Naive thymus-derived CD4-positive, alpha-beta T cell (primary cell): ENCODE measurements at regions not wholly inside any gene's neighbourhood (a gene's known extent, or its start where the extent isn't known, plus 50 kb on each side); places are given as distances from the start of the nearest gene placed in this dataset.

ENCODE experiments used
- ATAC-seq: fragments of 150-1000 bp; cut with Tn5 transposase; 2 replicates; pipeline ENCODE4 v1.10.0; 2021; ENCODE audit warnings: mild to moderate bottlenecking, moderate library complexity
- CTCF ChIA-PET: fragments of 350-600 bp; sonication (Branson Sonifier 250); formaldehyde crosslinking; loops from one replicate; lab custom pipeline; 2021; ENCODE audit warnings: antibody characterized with exemption; lab: Charles Lee
- POLR2A ChIA-PET: fragments of 350-600 bp; sonication (Branson Sonifier 250); formaldehyde crosslinking; loops from one replicate; lab custom pipeline; 2021; ENCODE audit warnings: antibody characterized with exemption, inconsistent platforms; lab: Charles Lee
- DNase-seq, 9 donors: peaks; one replicate each; pipeline versions ENCODE4 v3.0.0 to v3.0.0-alpha.2; 2020 to 2022; ENCODE audit warnings: mixed read lengths in 1 of 9
- H3K27ac ChIP-seq: one replicate; pipeline ENCODE4 v1.7.0; 2013; ENCODE audit warnings: mild to moderate bottlenecking, low read depth, low read length, moderate library complexity
- H3K27me3 ChIP-seq, 2 donors: one replicate each; pipeline ENCODE4 v1.7.0; 2013; ENCODE audit warnings: low read length in 2 of 2, mild to moderate bottlenecking in 2 of 2, moderate library complexity in 2 of 2; ENCODE audit not compliant: control insufficient read depth in 2 of 2, insufficient read depth in 2 of 2
- H3K36me3 ChIP-seq, 3 experiments: 1 replicate in 2 of 3; 2 replicates in 1 of 3; pipeline ENCODE4 v1.7.0; 2013; ENCODE audit warnings: low read length in 3 of 3, mild to moderate bottlenecking in 3 of 3, moderate library complexity in 1 of 3; ENCODE audit not compliant: insufficient read depth in 3 of 3, control insufficient read depth in 2 of 3
- H3K4me1 ChIP-seq, 2 donors: one replicate each; pipeline ENCODE4 v1.7.0; 2013; ENCODE audit warnings: low read length in 2 of 2, mild to moderate bottlenecking in 2 of 2, moderate library complexity in 1 of 2; ENCODE audit not compliant: control insufficient read depth in 2 of 2, insufficient read depth in 2 of 2
- H3K4me3 ChIP-seq: 2 replicates; pipeline ENCODE4 v1.7.0; 2013; ENCODE audit warnings: mild to moderate bottlenecking, low read length
- H3K9me3 ChIP-seq, 3 experiments: 1 replicate in 2 of 3; 2 replicates in 1 of 3; pipeline ENCODE4 v1.7.0; 2013; ENCODE audit warnings: low read length in 3 of 3; ENCODE audit not compliant: control insufficient read depth in 2 of 3
- H3K27ac Mint-ChIP-seq, 9 donors: one replicate each; pipeline ENCODE4 v1.8.0; 2020 to 2022; ENCODE audit warnings: mixed read lengths in 9 of 9, mild to moderate bottlenecking in 8 of 9, moderate library complexity in 5 of 9, inconsistent platforms in 2 of 9
- H3K27me3 Mint-ChIP-seq, 5 donors: one replicate each; pipeline ENCODE4 v1.8.0; 2021 to 2022; ENCODE audit warnings: mixed read lengths in 5 of 5, mild to moderate bottlenecking in 1 of 5
- H3K36me3 Mint-ChIP-seq, 5 donors: one replicate each; pipeline ENCODE4 v1.8.0; 2020 to 2022; ENCODE audit warnings: mixed read lengths in 5 of 5, mild to moderate bottlenecking in 3 of 5, inconsistent platforms in 1 of 5
- H3K4me1 Mint-ChIP-seq, 7 donors: one replicate each; pipeline ENCODE4 v1.8.0; 2020 to 2022; ENCODE audit warnings: mixed read lengths in 7 of 7, mild to moderate bottlenecking in 3 of 7, inconsistent platforms in 1 of 7
- H3K4me3 Mint-ChIP-seq, 10 donors: one replicate each; pipeline ENCODE4 v1.8.0; 2020 to 2022; ENCODE audit warnings: mild to moderate bottlenecking in 10 of 10, mixed read lengths in 10 of 10, moderate library complexity in 6 of 10, inconsistent platforms in 2 of 10
- H3K9me3 Mint-ChIP-seq, 11 donors: one replicate each; pipeline ENCODE4 v1.8.0; 2020 to 2022; ENCODE audit warnings: mixed read lengths in 11 of 11, mild to moderate bottlenecking in 4 of 11, inconsistent platforms in 1 of 11, moderate library complexity in 1 of 11
- intact Hi-C, 2 donors: fragments of 100-400 bp; cut with micrococcal nuclease; formaldehyde crosslinking; loops; one replicate each; pipeline ENCODE4 v1.15.1; 2023

- Mint-ChIP-seq H3K4me1 (no peaks in the 10 kb centered on the region), H3K4me3 (no peak overlapping the region), H3K9me3 (peaks cover 0 to 10% (median 0%) of the 10 kb centered on the region in 11 donors), H3K27ac (no peak overlapping the region), H3K27me3 (no peaks in the 10 kb centered on the region), H3K36me3 (no peaks in the 10 kb centered on the region)
- ATAC-seq (no peak), DNase-seq (no peak)
- no peaks in the 10 kb centered on the region for H3K36me3 ChIP-seq
- intact Hi-C loops = no loop called here
- no peak overlapping the region for H3K4me3 ChIP-seq
- no peaks in the 10 kb centered on the region for H3K4me1 ChIP-seq
- no peaks in the 10 kb centered on the region for H3K27me3 ChIP-seq
- no peak overlapping the region for H3K27ac ChIP-seq
- CTCF ChIA-PET = no interaction called here
- POLR2A ChIA-PET = no interaction called here
- no peaks in the 10 kb centered on the region for H3K9me3 ChIP-seq
Measured at GRCh38 chr16:59319871-59320270, 585.8 kb upstream of the GOT2 start.

GRCh38 chr16:59305850-59306249, 571.7 kb upstream of the GOT2 start:
- intact Hi-C loops = loop anchor here in 1 of 2 donors (5.0 kb wide), 1 partner anchor 114 kb away; no protein-coding TSS in a partner anchor
- H3K36me3 ChIP-seq = no peaks in the 10 kb centered on the region
- no peaks in the 10 kb centered on the region for H3K27me3 ChIP-seq
- no peaks in the 10 kb centered on the region for H3K9me3 ChIP-seq
- Mint-ChIP-seq H3K27ac (no peak overlapping the region), H3K9me3 (peaks cover 0 to 11% (median 0%) of the 10 kb centered on the region in 11 donors), H3K27me3 (no peaks in the 10 kb centered on the region), H3K4me3 (no peak overlapping the region), H3K4me1 (no peaks in the 10 kb centered on the region), H3K36me3 (no peaks in the 10 kb centered on the region)
- ChIA-PET POLR2A (no interaction called here), CTCF (no interaction called here)
- no peaks in the 10 kb centered on the region for H3K4me1 ChIP-seq
- no peak overlapping the region for H3K27ac ChIP-seq
- H3K4me3 ChIP-seq = no peak overlapping the region
- DNase-seq = no peak
- ATAC-seq = no peak

GRCh38 chr16:59296888-59297287, 562.8 kb upstream of the GOT2 start:
- H3K4me1 Mint-ChIP-seq = peaks cover 0 to 7% (median 0%) of the 10 kb centered on the region in 7 donors
- intact Hi-C loops = loop anchor here in 1 of 2 donors (5.0 kb wide), 1 partner anchor 35 kb away; no protein-coding TSS in a partner anchor
- peaks cover 0 to 3% (median 0%) of the 10 kb centered on the region in 5 donors for H3K27me3 Mint-ChIP-seq
- H3K9me3 ChIP-seq = no peaks in the 10 kb centered on the region
- DNase-seq (no peak), ATAC-seq (no peak)
- no peaks in the 10 kb centered on the region for H3K27me3 ChIP-seq
- no peak overlapping the region for H3K27ac Mint-ChIP-seq
- H3K4me1 ChIP-seq = no peaks in the 10 kb centered on the region
- no peaks in the 10 kb centered on the region for H3K36me3 ChIP-seq
- H3K36me3 Mint-ChIP-seq = no peaks in the 10 kb centered on the region
- no peak overlapping the region for H3K4me3 ChIP-seq
- peaks cover 0 to 6% (median 4%) of the 10 kb centered on the region in 11 donors for H3K9me3 Mint-ChIP-seq
- H3K4me3 Mint-ChIP-seq = no peak overlapping the region
- ChIA-PET POLR2A (no interaction called here), CTCF (no interaction called here)
- no peak overlapping the region for H3K27ac ChIP-seq

- ChIA-PET POLR2A (no interaction called here), CTCF (no interaction called here)
- no peaks in the 10 kb centered on the region for H3K36me3 Mint-ChIP-seq
- no peak for DNase-seq
- no peaks in the 10 kb centered on the region for H3K9me3 ChIP-seq
- H3K4me3 Mint-ChIP-seq = no peak overlapping the region
- peaks cover 0 to 6% (median 4%) of the 10 kb centered on the region in 11 donors for H3K9me3 Mint-ChIP-seq
- intact Hi-C loops = loop anchor here in 1 of 2 donors (5.0 kb wide), 1 partner anchor 34 kb away; no protein-coding TSS in a partner anchor
- no peak overlapping the region for H3K4me3 ChIP-seq
- no peaks in the 10 kb centered on the region for H3K4me1 ChIP-seq
- H3K27me3 Mint-ChIP-seq = peaks cover 0 to 3% (median 0%) of the 10 kb centered on the region in 5 donors
- no peaks in the 10 kb centered on the region for H3K36me3 ChIP-seq
- no peak for ATAC-seq
- H3K27me3 ChIP-seq = no peaks in the 10 kb centered on the region
- H3K27ac Mint-ChIP-seq = no peak overlapping the region
- H3K4me1 Mint-ChIP-seq = peaks cover 0 to 7% (median 0%) of the 10 kb centered on the region in 7 donors
- no peak overlapping the region for H3K27ac ChIP-seq
Measured at GRCh38 chr16:59295993-59296736, 562.0 kb upstream of the GOT2 start.

DNA sequence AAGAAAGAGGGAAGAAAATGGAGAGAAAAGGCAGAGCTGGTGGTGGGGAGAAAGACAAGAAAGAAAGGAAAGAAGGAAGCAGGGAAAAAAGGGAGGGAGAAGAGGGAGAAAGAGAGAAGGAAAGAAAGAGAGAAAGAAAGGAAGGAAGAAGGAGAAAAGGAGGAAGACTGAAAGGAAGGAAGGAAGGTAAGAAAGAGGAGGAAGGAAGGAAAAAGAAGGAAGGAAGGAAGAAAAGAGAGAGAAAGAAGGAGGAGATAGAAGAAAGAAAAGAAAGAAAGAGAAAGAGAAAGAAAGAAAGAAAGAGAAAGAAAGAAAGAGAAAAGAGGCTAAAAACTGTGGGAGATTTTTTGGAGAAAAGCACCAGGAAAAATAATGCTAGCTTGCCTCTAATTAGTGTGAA, 561.4 kb upstream of the GOT2 start:
- H3K4me1 ChIP-seq = no peaks in the 10 kb centered on the region
- POLR2A ChIA-PET = no interaction called here
- Mint-ChIP-seq H3K9me3 (peaks cover 0 to 6% (median 4%) of the 10 kb centered on the region in 11 donors), H3K4me1 (peaks cover 0 to 7% (median 0%) of the 10 kb centered on the region in 7 donors), H3K27ac (no peak overlapping the region), H3K36me3 (no peaks in the 10 kb centered on the region), H3K4me3 (no peak overlapping the region), H3K27me3 (peaks cover 0 to 3% (median 0%) of the 10 kb centered on the region in 5 donors)
- ATAC-seq (no peak), DNase-seq (no peak)
- H3K36me3 ChIP-seq = no peaks in the 10 kb centered on the region
- intact Hi-C loops = loop anchor here in 1 of 2 donors (5.0 kb wide), 1 partner anchor 33 kb away; no protein-coding TSS in a partner anchor
- no peak overlapping the region for H3K4me3 ChIP-seq
- H3K27me3 ChIP-seq = no peaks in the 10 kb centered on the region
- CTCF ChIA-PET = no interaction called here
- H3K27ac ChIP-seq = no peak overlapping the region
- no peaks in the 10 kb centered on the region for H3K9me3 ChIP-seq

GRCh38 chr16:59290718-59291117, 556.6 kb upstream of the GOT2 start:
- ChIA-PET CTCF (no interaction called here), POLR2A (no interaction called here)
- Mint-ChIP-seq H3K27ac (no peak overlapping the region), H3K4me3 (no peak overlapping the region), H3K27me3 (peaks cover 0 to 3% (median 0%) of the 10 kb centered on the region in 5 donors), H3K9me3 (peaks cover under 1 to 19% (median 6%) of the 10 kb centered on the region in 11 donors), H3K4me1 (peaks cover 0 to 11% (median 0%) of the 10 kb centered on the region in 7 donors), H3K36me3 (no peaks in the 10 kb centered on the region)
- no peak overlapping the region for H3K27ac ChIP-seq
- no peaks in the 10 kb centered on the region for H3K36me3 ChIP-seq
- ATAC-seq (no peak), DNase-seq (no peak)
- intact Hi-C loops = no loop called here
- no peaks in the 10 kb centered on the region for H3K27me3 ChIP-seq
- H3K4me1 ChIP-seq = no peaks in the 10 kb centered on the region
- no peaks in the 10 kb centered on the region for H3K9me3 ChIP-seq
- no peak overlapping the region for H3K4me3 ChIP-seq

- no peak for ATAC-seq
- no peak for DNase-seq
- no peaks in the 10 kb centered on the region for H3K27me3 ChIP-seq
- no peaks in the 10 kb centered on the region for H3K9me3 ChIP-seq
- Mint-ChIP-seq H3K9me3 (peaks cover 1 to 26% (median 12%) of the 10 kb centered on the region in 11 donors), H3K27ac (no peak overlapping the region), H3K36me3 (peaks cover 0 to 6% (median 0%) of the 10 kb centered on the region in 5 donors), H3K4me1 (peaks cover 0 to 8% (median 0%) of the 10 kb centered on the region in 7 donors), H3K27me3 (no peaks in the 10 kb centered on the region), H3K4me3 (no peak overlapping the region)
- ChIA-PET CTCF (no interaction called here), POLR2A (no interaction called here)
- no peaks in the 10 kb centered on the region for H3K4me1 ChIP-seq
- no peak overlapping the region for H3K27ac ChIP-seq
- intact Hi-C loops = no loop called here
- H3K4me3 ChIP-seq = no peak overlapping the region
- no peaks in the 10 kb centered on the region for H3K36me3 ChIP-seq
Measured at GRCh38 chr16:59289151-59289550, 555.0 kb upstream of the GOT2 start.
